Calu3 (cell line): ENCODE measurements at regions not wholly inside any gene's neighbourhood (a gene's known extent, or its start where the extent isn't known, plus 50 kb on each side); places are given as distances from the start of the nearest gene placed in this dataset.

Source experiments
- BruUV-seq: library from RNA; stranded (reverse); fragments of 400-500 nt; replicated peaks from 2 replicates; lab custom pipeline; 2021; lab: Mats Ljungman, UMichigan
- CTCF ChIA-PET: fragments of 300-600 bp; sonication (Branson Sonifier 250); formaldehyde crosslinking; loops from one replicate; lab custom pipeline; 2022; ENCODE audit warnings: antibody characterized with exemption; lab: Charles Lee
- DNase-seq: peaks from one replicate; pipeline ENCODE4 v3.0.0; 2022
- H3K27ac Mint-ChIP-seq: one replicate; pipeline ENCODE4 v1.8.0; 2022; ENCODE audit warnings: mixed read lengths; ENCODE audit not compliant: unreplicated experiment
- H3K27me3 Mint-ChIP-seq: one replicate; pipeline ENCODE4 v1.8.0; 2022; ENCODE audit warnings: mixed read lengths; ENCODE audit not compliant: unreplicated experiment
- H3K36me3 Mint-ChIP-seq: one replicate; pipeline ENCODE4 v1.8.0; 2022; ENCODE audit warnings: mild to moderate bottlenecking, moderate library complexity, mixed read lengths; ENCODE audit not compliant: insufficient read depth, unreplicated experiment
- H3K4me1 Mint-ChIP-seq: one replicate; pipeline ENCODE4 v1.8.0; 2022; ENCODE audit warnings: mild to moderate bottlenecking, low read depth, mixed read lengths; ENCODE audit not compliant: unreplicated experiment
- H3K4me3 Mint-ChIP-seq: one replicate; pipeline ENCODE4 v1.8.0; 2022; ENCODE audit warnings: mild to moderate bottlenecking, low read depth, moderate library complexity, mixed read lengths; ENCODE audit not compliant: unreplicated experiment
- H3K9me3 Mint-ChIP-seq: one replicate; pipeline ENCODE4 v1.8.0; 2022; ENCODE audit warnings: low read depth, mixed read lengths; ENCODE audit not compliant: unreplicated experiment
- CTCF ChIP-seq: fragments of 200-600 bp; IDR thresholded peaks from one replicate; pipeline ENCODE4 v1.8.0; 2022; ENCODE audit warnings: antibody characterized with exemption; ENCODE audit not compliant: unreplicated experiment
- intact Hi-C: fragments of 100-400 bp; cut with micrococcal nuclease; formaldehyde crosslinking; loops from one replicate; pipeline ENCODE4 v1.10.0; 2022; ENCODE audit not compliant: unreplicated experiment

DNA sequence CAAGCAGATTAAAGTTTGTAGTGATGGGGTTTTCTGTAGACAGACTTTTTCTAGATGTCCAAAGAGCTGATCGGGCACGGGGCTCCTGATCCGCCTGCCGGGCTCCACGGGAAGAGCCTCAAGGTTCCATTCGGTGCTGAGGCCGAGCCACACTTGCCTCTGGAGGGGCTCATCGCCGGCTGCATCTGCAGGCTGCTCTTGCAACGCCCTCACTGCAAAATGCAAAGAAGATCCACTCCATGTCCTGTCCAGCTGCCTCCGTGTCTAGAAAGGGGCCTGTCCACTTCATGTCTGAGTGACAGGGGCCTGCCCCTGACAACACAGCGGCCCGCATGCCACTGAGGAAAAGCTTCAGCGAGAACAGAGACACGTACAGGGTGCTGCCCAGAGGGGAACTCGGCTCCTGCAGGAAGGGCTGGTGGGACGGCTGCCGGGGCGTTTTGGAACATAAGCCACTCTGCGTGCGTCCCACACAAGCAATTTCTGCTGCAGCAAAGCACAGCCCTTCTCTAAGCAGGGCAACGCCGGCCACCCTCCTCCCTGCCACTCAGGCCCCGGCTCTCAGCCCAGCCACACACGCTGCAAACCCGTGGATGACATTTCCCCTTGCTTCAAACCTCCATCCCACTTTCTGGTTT is 53.6 kb upstream of the CTDP1 start:
- Mint-ChIP-seq H3K9me3 (peaks cover 6% of the 10 kb centered on the region), H3K4me1 (no peaks in the 10 kb centered on the region), H3K27me3 (peaks cover 33% of the 10 kb centered on the region), H3K36me3 (no peaks in the 10 kb centered on the region), H3K4me3 (no peak overlapping the region), H3K27ac (no peak overlapping the region)
- intact Hi-C loops: no loop called here
- no TSS peak for BruUV-seq
- no peak for TF ChIP-seq CTCF
- CTCF ChIA-PET: no interaction called here
- DNase-seq: no peak

- no peak overlapping the region for H3K27ac Mint-ChIP-seq
- H3K36me3 Mint-ChIP-seq: no peaks in the 10 kb centered on the region
- DNase-seq: no peak
- peaks cover 6% of the 10 kb centered on the region for H3K9me3 Mint-ChIP-seq
- TF ChIP-seq CTCF: no peak
- H3K4me1 Mint-ChIP-seq: no peaks in the 10 kb centered on the region
- CTCF ChIA-PET: no interaction called here
- intact Hi-C loops: no loop called here
- BruUV-seq: no TSS peak
- no peak overlapping the region for H3K4me3 Mint-ChIP-seq
- H3K27me3 Mint-ChIP-seq: peaks cover 33% of the 10 kb centered on the region
These were observed 52.5 kb upstream of the CTDP1 start for GRCh38 chr18:79626905-79627749.

GRCh38 chr18:79627750-79628294 is 51.8 kb upstream of the CTDP1 start:
- H3K9me3 Mint-ChIP-seq: peaks cover 6% of the 10 kb centered on the region
- peaks cover 33% of the 10 kb centered on the region for H3K27me3 Mint-ChIP-seq
- CTCF ChIA-PET: no interaction called here
- TF ChIP-seq CTCF: no peak
- intact Hi-C loops: no loop called here
- no peak for DNase-seq
- no peaks in the 10 kb centered on the region for H3K36me3 Mint-ChIP-seq
- H3K4me3 Mint-ChIP-seq: no peak overlapping the region
- H3K4me1 Mint-ChIP-seq: no peaks in the 10 kb centered on the region
- H3K27ac Mint-ChIP-seq: no peak overlapping the region
- no TSS peak for BruUV-seq

DNA sequence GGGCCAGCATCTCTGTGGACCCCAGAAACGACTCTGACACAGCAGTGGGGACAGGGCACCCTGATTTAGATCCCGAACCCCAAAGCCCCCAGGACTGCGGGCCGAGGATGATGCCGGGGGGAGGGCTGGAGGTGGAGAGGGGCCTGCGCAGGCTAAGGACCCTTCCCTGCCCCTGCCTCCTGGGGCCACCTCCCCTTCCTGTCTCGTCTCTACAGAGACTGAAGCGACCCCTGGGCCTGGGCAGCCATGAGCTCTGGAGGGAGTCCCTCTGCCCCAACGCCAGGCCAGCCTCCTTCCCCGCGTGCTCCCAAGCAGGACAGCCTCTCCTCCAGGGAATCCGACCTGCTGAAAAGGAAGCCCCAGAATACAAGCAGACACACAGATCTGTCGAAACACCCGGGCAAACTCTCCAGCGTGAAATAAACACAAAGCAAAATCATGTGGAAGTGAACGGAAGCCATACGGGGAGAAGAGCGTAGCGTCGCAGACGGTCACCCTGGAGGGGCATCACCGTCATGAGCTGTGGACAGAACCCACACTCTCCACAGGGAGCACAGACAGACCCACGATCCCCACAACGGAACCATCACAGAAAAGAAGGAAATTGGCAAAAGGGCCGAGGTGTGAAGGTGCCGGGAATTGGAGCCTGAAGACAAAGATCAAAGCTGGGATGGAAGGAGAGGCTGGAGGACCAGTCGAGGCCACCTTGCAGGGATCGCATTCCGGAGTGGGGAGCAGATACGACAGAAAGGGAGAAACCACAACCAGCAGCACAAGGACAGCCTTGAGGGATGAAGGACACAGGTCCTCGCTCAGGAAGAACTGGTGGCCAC is 51.0 kb upstream of the CTDP1 start:
- H3K27ac Mint-ChIP-seq: no peak overlapping the region
- no peaks in the 10 kb centered on the region for H3K4me1 Mint-ChIP-seq
- intact Hi-C loops: no loop called here
- CTCF ChIA-PET: no interaction called here
- H3K9me3 Mint-ChIP-seq: peaks cover 5% of the 10 kb centered on the region
- no TSS peak for BruUV-seq
- H3K4me3 Mint-ChIP-seq: no peak overlapping the region
- no peak for DNase-seq
- H3K36me3 Mint-ChIP-seq: no peaks in the 10 kb centered on the region
- H3K27me3 Mint-ChIP-seq: peaks cover 33% of the 10 kb centered on the region
- no peak for TF ChIP-seq CTCF
